ENCODE measurements at regions not wholly inside any gene's neighbourhood (a gene's known extent, or its start where the extent isn't known, plus 50 kb on each side); places are given as distances from the start of the nearest gene placed in this dataset.
"Not testable (repeated sequence)": the region's sequence is repeated elsewhere in the genome, so short reads cannot be mapped to it uniquely, and the experiment has no call there.

- DNase-seq: no peak
Measured at GRCh38 chr13:73572824-73573223, 514.0 kb downstream of the KLF5 start.

- DNase-seq: no peak
Measured at GRCh38 chr13:73571376-73571775, 512.6 kb downstream of the KLF5 start.

GRCh38 chr13:73556902-73557301, 498.1 kb downstream of the KLF5 start:
- DNase-seq: no peak

- DNase-seq: no peak
Measured at GRCh38 chr13:73556128-73556527, 497.3 kb downstream of the KLF5 start.

GRCh38 chr13:73551736-73552135, 492.9 kb downstream of the KLF5 start:
- no peak for DNase-seq

- no peak for DNase-seq
Measured at GRCh38 chr13:73549717-73550116, 490.9 kb downstream of the KLF5 start.

- DNase-seq: no peak
Measured at GRCh38 chr13:73548449-73548848, 489.6 kb downstream of the KLF5 start.

GRCh38 chr13:73547239-73547638, 488.4 kb downstream of the KLF5 start:
- DNase-seq: no peak

GRCh38 chr13:73544175-73544574, 485.4 kb downstream of the KLF5 start:
- no peak for DNase-seq

- DNase-seq: no peak
Measured at GRCh38 chr13:73542446-73542845, 483.6 kb downstream of the KLF5 start.

GRCh38 chr13:73536865-73537264, 478.1 kb downstream of the KLF5 start:
- no peak for DNase-seq

GRCh38 chr13:73535341-73535740, 476.5 kb downstream of the KLF5 start:
- DNase-seq: no peak

- DNase-seq: no peak
Measured at GRCh38 chr13:73532987-73533510, 474.2 kb downstream of the KLF5 start.

GRCh38 chr13:73532582-73532981, 473.8 kb downstream of the KLF5 start:
- DNase-seq: no peak

GRCh38 chr13:73531014-73531413, 472.2 kb downstream of the KLF5 start:
- DNase-seq: no peak

- DNase-seq: no peak
Measured at GRCh38 chr13:73522937-73523336, 464.1 kb downstream of the KLF5 start.

- DNase-seq: no peak
Measured at GRCh38 chr13:73521985-73522524, 463.2 kb downstream of the KLF5 start.

- DNase-seq: no peak
Measured at GRCh38 chr13:73521290-73521624, 462.5 kb downstream of the KLF5 start.

- no peak for DNase-seq
Measured at GRCh38 chr13:73520566-73521289, 461.9 kb downstream of the KLF5 start.

- DNase-seq: not testable (repeated sequence)
Measured at GRCh38 chr13:73520135-73520534, 461.3 kb downstream of the KLF5 start.

- DNase-seq: no peak
Measured at GRCh38 chr13:73519396-73520116, 460.8 kb downstream of the KLF5 start.

- DNase-seq: no peak
Measured at GRCh38 chr13:73517766-73518165, 459.0 kb downstream of the KLF5 start.

- no peak for DNase-seq
Measured at GRCh38 chr13:73516731-73517130, 457.9 kb downstream of the KLF5 start.
